GM12873 (cell line): ENCODE measurements at regions not wholly inside any gene's neighbourhood (a gene's known extent, or its start where the extent isn't known, plus 50 kb on each side); places are given as distances from the start of the nearest gene placed in this dataset.

Experiments used
- TF ChIP-seq, protein P1 (sequence below): IDR thresholded peaks from 2 replicates; pipeline ENCODE4 v1.5.1; 2012; ENCODE audit warnings: low read depth, mild to moderate bottlenecking, moderate library complexity, low read length, control low read depth; ENCODE audit not compliant: insufficient read depth; ENCODE audit errors: missing control alignments

- TF ChIP-seq, protein P1, sequence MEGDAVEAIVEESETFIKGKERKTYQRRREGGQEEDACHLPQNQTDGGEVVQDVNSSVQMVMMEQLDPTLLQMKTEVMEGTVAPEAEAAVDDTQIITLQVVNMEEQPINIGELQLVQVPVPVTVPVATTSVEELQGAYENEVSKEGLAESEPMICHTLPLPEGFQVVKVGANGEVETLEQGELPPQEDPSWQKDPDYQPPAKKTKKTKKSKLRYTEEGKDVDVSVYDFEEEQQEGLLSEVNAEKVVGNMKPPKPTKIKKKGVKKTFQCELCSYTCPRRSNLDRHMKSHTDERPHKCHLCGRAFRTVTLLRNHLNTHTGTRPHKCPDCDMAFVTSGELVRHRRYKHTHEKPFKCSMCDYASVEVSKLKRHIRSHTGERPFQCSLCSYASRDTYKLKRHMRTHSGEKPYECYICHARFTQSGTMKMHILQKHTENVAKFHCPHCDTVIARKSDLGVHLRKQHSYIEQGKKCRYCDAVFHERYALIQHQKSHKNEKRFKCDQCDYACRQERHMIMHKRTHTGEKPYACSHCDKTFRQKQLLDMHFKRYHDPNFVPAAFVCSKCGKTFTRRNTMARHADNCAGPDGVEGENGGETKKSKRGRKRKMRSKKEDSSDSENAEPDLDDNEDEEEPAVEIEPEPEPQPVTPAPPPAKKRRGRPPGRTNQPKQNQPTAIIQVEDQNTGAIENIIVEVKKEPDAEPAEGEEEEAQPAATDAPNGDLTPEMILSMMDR = no peak
Observed at GRCh38 chr5:156240414-156240813, 86.5 kb upstream of the SGCD start.

GRCh38 chr5:156241266-156241665, 85.7 kb upstream of the SGCD start:
- TF ChIP-seq, protein P1 = no peak

- TF ChIP-seq, protein P1 = no peak
Observed at GRCh38 chr5:156245895-156246294, 81.1 kb upstream of the SGCD start.

GRCh38 chr5:156251076-156251475, 75.9 kb upstream of the SGCD start:
- TF ChIP-seq, protein P1 = no peak

GRCh38 chr5:156253130-156253529, 73.8 kb upstream of the SGCD start:
- TF ChIP-seq, protein P1 = no peak

DNA sequence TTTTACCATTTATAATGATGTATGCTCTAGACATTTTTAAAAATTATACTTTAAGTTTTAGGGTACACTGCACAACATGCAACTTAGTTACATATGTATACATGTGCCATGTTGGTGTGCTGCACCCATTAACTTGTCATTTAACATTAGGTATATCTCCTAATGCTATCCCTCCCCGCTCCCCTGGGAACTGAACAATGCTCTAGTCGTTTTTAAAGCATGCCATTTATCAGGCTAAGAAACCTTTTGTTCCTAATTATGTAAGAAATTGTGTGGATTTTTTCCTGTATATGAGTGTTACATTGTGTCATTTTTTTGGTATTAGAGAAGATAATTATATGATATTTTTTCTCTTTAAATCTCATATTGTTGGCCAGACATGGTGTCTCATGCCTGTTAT, 72.8 kb upstream of the SGCD start:
- TF ChIP-seq, protein P1 = no peak

DNA sequence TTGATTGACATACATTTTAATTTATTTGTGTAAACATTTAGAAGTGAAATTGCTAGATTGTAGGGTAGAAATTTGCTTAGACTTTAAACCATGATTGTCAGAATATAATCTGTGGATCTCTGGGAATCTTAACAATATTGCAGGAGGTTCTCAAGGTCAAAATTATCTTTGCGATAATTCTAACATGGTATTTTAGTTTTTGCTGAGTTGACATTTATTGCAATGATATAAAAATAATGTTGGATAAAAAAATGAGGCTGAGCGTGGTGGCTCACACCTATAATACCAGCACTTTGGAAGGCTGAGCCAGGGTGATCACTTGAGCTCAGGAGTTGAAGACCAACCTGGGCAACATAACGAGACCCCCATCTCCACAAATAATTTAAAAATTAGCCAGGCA, 70.3 kb upstream of the SGCD start:
- TF ChIP-seq, protein P1 = no peak
